ENCODE measurements at regions not wholly inside any gene's neighbourhood (a gene's known extent, or its start where the extent isn't known, plus 50 kb on each side); places are given as distances from the start of the nearest gene placed in this dataset.
"Not testable (repeated sequence)": the region's sequence is repeated elsewhere in the genome, so short reads cannot be mapped to it uniquely, and the experiment has no call there.

DNA sequence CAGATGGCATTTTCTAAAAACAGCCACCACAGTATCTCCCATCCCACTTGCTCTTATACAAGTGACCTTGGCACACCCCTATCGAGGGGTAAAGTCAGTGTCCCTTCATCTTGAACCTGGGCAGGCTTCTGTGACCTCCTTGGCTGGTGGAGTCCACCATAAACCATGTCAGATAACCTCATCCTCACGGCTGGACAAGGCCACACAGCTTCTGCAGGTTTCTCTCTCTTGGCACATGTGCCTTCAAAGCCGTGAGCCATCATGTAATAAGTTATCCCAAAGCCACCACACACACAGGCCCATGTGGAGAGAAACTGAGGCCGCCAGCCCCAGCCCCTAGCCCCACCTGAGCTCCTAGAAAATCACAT is 105.4 kb downstream of the SNX5 start:
- Histone ChIP-seq H3K27ac (ENCODE audit: low read depth in 1 of 2, low read length in 1 of 2) (no peak overlapping the region), H3K27me3 (ENCODE audit: control insufficient read depth in 3 of 3, insufficient read depth in 3 of 3, low read length in 2 of 3) (no peaks in the 10 kb centered on the region), H3K9ac (ENCODE audit: insufficient read depth in 1 of 2, low read length in 2 of 2) (no peak overlapping the region), H3K4me3 (no peak overlapping the region), H3K36me3 (ENCODE audit: control insufficient read depth in 4 of 4, insufficient read depth in 4 of 4, low read length in 4 of 4) (no peaks in the 10 kb centered on the region), H3K4me1 (ENCODE audit: control insufficient read depth in 5 of 5, insufficient read depth in 5 of 5, low read length in 5 of 5) (peaks cover 0 to 17% (median 13%) of the 10 kb centered on the region in 5 donors), H3K9me3 (ENCODE audit: control insufficient read depth in 4 of 4, insufficient read depth in 3 of 4, low read length in 3 of 4) (no peaks in the 10 kb centered on the region)
- TF ChIP-seq, protein P1, sequence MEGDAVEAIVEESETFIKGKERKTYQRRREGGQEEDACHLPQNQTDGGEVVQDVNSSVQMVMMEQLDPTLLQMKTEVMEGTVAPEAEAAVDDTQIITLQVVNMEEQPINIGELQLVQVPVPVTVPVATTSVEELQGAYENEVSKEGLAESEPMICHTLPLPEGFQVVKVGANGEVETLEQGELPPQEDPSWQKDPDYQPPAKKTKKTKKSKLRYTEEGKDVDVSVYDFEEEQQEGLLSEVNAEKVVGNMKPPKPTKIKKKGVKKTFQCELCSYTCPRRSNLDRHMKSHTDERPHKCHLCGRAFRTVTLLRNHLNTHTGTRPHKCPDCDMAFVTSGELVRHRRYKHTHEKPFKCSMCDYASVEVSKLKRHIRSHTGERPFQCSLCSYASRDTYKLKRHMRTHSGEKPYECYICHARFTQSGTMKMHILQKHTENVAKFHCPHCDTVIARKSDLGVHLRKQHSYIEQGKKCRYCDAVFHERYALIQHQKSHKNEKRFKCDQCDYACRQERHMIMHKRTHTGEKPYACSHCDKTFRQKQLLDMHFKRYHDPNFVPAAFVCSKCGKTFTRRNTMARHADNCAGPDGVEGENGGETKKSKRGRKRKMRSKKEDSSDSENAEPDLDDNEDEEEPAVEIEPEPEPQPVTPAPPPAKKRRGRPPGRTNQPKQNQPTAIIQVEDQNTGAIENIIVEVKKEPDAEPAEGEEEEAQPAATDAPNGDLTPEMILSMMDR (IDR thresholded peaks at IDR 0.05; ENCODE audit: control extremely low read depth, extremely low read depth) = no peak
- no peak for DNase-seq
- 92 to 98% methylated on average over 4 of the region's 4 CpGs for WGBS, 2 donors
- ATAC-seq (ENCODE audit: insufficient read depth, low FRiP score) = no peak

DNA sequence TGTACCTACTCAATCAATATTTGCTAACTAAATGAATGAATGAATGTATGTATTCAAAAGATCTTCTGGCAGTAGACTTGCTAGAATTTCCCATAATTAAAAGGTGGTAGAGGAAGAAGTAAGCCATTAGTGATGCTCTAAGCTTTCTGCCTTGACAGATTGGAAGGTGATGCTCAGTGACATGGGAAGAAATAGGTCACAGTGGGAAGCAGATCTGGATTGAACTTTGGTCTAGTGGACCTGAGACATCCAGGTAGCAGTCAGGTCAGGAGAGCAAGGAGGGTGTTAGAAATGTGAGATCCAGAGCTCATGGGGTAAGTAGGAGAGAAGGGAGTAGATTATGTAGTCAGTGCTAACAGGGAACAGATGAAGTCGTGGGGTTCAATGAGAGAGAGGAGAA is 106.4 kb downstream of the SNX5 start:
- H3K9ac ChIP-seq (ENCODE audit: insufficient read depth in 1 of 2, low read length in 2 of 2) = no peak overlapping the region
- H3K9me3 ChIP-seq (ENCODE audit: control insufficient read depth in 4 of 4, insufficient read depth in 3 of 4, low read length in 3 of 4) = no peaks in the 10 kb centered on the region
- no peak overlapping the region for H3K27ac ChIP-seq (ENCODE audit: low read depth in 1 of 2, low read length in 1 of 2)
- WGBS, 2 donors = 77 to 96% methylated on average over 1 of the region's 1 CpG
- no peaks in the 10 kb centered on the region for H3K36me3 ChIP-seq (ENCODE audit: control insufficient read depth in 4 of 4, insufficient read depth in 4 of 4, low read length in 4 of 4)
- H3K27me3 ChIP-seq (ENCODE audit: control insufficient read depth in 3 of 3, insufficient read depth in 3 of 3, low read length in 2 of 3) = no peaks in the 10 kb centered on the region
- no peak for ATAC-seq (ENCODE audit: insufficient read depth, low FRiP score)
- TF ChIP-seq, protein P1 (IDR thresholded peaks at IDR 0.05; ENCODE audit: control extremely low read depth, extremely low read depth) = no peak
- H3K4me1 ChIP-seq (ENCODE audit: control insufficient read depth in 5 of 5, insufficient read depth in 5 of 5, low read length in 5 of 5) = peaks cover 0 to 15% (median 7%) of the 10 kb centered on the region in 5 donors
- no peak for DNase-seq
- H3K4me3 ChIP-seq = no peak overlapping the region

DNA sequence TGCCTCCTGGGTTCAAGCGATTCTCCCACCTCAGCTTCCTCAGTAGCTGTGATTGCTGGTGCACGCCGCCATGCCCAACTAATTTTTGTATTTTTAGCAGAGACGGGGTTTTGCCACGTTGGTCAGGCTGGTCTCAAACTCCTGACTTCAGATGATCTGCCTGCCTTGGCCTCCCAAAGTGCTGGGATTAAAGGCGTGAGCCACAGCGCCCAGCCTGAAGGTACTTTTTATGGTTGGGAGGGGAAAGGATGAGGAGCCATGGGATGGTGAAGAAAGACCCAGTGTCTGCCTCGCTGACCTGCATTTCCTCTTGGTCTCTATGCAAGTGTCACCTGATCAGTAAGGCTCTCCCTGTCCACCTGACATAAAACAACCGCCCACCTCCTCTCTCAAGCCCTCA is 107.0 kb downstream of the SNX5 start:
- H3K27me3 ChIP-seq (ENCODE audit: control insufficient read depth in 3 of 3, insufficient read depth in 3 of 3, low read length in 2 of 3); H3K4me3 ChIP-seq; ATAC-seq (ENCODE audit: insufficient read depth, low FRiP score); H3K9ac ChIP-seq (ENCODE audit: insufficient read depth in 1 of 2, low read length in 2 of 2); H3K27ac ChIP-seq (ENCODE audit: low read depth in 1 of 2, low read length in 1 of 2); DNase-seq; H3K36me3 ChIP-seq (ENCODE audit: control insufficient read depth in 4 of 4, insufficient read depth in 4 of 4, low read length in 4 of 4); H3K9me3 ChIP-seq (ENCODE audit: control insufficient read depth in 4 of 4, insufficient read depth in 3 of 4, low read length in 3 of 4): not testable (repeated sequence)
- WGBS, 2 donors = 94 to 97% methylated on average over 9 of the region's 9 CpGs
- peaks cover 0 to 16% (median 6%) of the 10 kb centered on the region in 5 donors for H3K4me1 ChIP-seq (ENCODE audit: control insufficient read depth in 5 of 5, insufficient read depth in 5 of 5, low read length in 5 of 5)

DNA sequence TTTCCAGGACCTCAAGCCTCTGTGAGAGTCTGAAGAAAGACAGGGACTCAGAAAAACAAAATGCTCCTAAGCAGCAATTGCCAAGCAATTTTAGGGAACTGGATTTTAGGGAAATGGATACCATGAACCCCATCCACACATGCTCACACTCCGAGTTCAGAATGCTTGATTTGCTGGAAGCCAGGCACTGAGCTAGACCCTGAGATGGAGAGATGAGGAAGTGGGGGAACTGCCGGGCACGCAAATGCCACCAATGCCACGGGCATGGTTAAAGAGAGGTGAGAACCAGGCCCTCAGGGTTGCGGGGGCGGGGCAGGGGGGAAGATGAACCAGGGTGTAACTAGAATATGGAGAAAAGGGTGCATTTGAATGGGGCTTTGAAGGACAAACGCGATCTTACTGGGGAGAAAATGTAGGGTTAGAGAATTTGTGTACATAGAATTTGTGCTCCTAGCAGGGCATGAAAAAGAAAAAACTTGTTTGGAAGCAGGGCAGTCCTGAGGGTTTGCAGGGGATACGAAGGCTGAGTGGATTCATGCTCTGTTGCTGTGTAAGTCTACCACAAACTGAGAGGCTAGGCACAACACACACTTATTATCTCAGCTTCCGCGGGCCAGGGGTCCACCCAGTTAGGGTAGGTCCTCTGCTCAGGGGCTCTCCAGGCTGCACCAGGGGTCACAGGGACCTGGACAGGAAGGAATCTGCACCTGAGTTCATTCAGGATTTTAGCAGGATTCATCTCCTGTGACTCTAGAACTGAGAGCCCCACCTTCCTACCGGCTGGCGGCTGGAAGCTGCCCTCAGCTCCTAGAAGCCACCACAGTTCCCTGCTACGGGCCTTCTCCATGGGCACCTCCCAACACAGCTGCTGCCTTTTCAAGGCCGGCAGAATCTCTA is 108.0 kb downstream of the SNX5 start:
- DNase-seq (no peak), ATAC-seq (ENCODE audit: insufficient read depth, low FRiP score) (no peak)
- H3K4me1 ChIP-seq (ENCODE audit: control insufficient read depth in 5 of 5, insufficient read depth in 5 of 5, low read length in 5 of 5) = peaks cover 0 to 19% (median 0%) of the 10 kb centered on the region in 5 donors

More for the DNA sequence above, 108.0 kb downstream of the SNX5 start:
- TF ChIP-seq, protein P1 (IDR thresholded peaks at IDR 0.05; ENCODE audit: control extremely low read depth, extremely low read depth) = no peak
- Histone ChIP-seq H3K36me3 (ENCODE audit: control insufficient read depth in 4 of 4, insufficient read depth in 4 of 4, low read length in 4 of 4) (no peaks in the 10 kb centered on the region), H3K9me3 (ENCODE audit: control insufficient read depth in 4 of 4, insufficient read depth in 3 of 4, low read length in 3 of 4) (no peaks in the 10 kb centered on the region), H3K4me3 (no peak overlapping the region), H3K27me3 (ENCODE audit: control insufficient read depth in 3 of 3, insufficient read depth in 3 of 3, low read length in 2 of 3) (no peaks in the 10 kb centered on the region), H3K27ac (ENCODE audit: low read depth in 1 of 2, low read length in 1 of 2) (no peak overlapping the region), H3K9ac (ENCODE audit: insufficient read depth in 1 of 2, low read length in 2 of 2) (no peak overlapping the region)
- 78 to 86% methylated on average over 15 of the region's 15 CpGs for WGBS, 2 donors
